ENCODE measurements at regions not wholly inside any gene's neighbourhood (a gene's known extent, or its start where the extent isn't known, plus 50 kb on each side); places are given as distances from the start of the nearest gene placed in this dataset.

DNA sequence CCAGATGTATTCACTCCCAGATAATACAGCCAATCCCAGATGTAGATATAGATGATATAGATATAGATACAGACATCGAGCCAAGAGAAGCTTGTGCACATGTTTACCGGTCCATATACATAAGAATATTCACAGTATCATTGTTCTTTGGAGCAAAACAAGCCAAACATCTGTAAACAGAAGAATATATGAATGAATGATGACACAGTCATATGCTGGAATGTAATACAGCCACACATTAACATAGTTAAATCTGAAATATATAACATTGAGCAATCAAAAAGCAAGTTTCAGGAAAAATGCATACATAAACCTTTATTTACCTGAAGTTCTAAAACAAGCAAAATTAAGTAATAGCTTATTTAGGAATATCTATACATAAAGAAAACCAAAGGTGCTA lies 182.5 kb downstream of the TXNL1 start:
- DNase-seq (ENCODE audit: low spot score), result no peak
- TF ChIP-seq, protein P1, sequence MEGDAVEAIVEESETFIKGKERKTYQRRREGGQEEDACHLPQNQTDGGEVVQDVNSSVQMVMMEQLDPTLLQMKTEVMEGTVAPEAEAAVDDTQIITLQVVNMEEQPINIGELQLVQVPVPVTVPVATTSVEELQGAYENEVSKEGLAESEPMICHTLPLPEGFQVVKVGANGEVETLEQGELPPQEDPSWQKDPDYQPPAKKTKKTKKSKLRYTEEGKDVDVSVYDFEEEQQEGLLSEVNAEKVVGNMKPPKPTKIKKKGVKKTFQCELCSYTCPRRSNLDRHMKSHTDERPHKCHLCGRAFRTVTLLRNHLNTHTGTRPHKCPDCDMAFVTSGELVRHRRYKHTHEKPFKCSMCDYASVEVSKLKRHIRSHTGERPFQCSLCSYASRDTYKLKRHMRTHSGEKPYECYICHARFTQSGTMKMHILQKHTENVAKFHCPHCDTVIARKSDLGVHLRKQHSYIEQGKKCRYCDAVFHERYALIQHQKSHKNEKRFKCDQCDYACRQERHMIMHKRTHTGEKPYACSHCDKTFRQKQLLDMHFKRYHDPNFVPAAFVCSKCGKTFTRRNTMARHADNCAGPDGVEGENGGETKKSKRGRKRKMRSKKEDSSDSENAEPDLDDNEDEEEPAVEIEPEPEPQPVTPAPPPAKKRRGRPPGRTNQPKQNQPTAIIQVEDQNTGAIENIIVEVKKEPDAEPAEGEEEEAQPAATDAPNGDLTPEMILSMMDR (IDR thresholded peaks at IDR 0.05; ENCODE audit: extremely low read depth, insufficient read depth, missing control alignments), result no peak
- in situ Hi-C loops (cut with MboI; ENCODE audit: low pct_unique_long_range_greater_than_20kb, low sequenced_read_pairs, unreplicated experiment), result no loop called here

DNA sequence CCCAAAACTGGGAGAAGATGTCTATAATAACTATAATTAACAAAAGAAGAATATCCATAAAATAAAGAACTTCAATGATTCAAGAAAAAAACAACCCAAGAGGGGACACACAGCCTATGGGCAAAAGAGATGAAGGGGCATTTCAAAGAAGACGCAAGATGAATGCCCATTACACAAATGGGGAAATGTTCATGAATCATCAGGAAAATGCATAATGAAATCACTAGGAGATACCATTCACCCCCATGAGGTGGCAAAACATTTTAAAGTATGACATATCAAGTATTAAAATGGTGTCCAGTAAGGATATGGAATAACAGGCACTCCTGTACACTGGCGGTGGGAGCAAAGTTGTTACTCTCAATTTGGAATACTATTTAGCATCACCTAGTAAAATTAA lies 183.3 kb downstream of the TXNL1 start:
- TF ChIP-seq, protein P1 (IDR thresholded peaks at IDR 0.05; ENCODE audit: extremely low read depth, insufficient read depth, missing control alignments), result no peak
- DNase-seq (ENCODE audit: low spot score), result no peak
- in situ Hi-C loops (cut with MboI; ENCODE audit: low pct_unique_long_range_greater_than_20kb, low sequenced_read_pairs, unreplicated experiment), result no loop called here

DNA sequence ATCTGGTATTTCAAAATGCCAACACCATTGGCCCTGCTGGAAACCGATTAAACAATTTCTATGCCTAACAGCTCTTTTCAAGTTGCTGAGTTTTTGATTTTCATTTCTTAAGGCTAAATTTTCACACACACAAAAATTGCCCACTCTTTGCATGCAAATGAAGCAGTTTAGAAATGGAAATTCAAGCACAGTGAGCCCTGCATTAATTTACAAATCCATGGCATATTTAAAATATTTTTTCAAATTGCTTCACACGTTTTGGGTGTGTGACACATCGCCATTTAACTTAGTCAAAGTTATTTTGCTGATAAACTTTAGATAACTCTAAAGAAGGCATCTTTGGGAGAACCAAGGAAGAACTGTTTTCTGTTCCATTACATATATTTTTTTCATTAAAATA lies 184.8 kb downstream of the TXNL1 start:
- TF ChIP-seq, protein P1 (IDR thresholded peaks at IDR 0.05; ENCODE audit: extremely low read depth, insufficient read depth, missing control alignments), result no peak
- DNase-seq (ENCODE audit: low spot score), result no peak
- in situ Hi-C loops (cut with MboI; ENCODE audit: low pct_unique_long_range_greater_than_20kb, low sequenced_read_pairs, unreplicated experiment), result no loop called here

DNA sequence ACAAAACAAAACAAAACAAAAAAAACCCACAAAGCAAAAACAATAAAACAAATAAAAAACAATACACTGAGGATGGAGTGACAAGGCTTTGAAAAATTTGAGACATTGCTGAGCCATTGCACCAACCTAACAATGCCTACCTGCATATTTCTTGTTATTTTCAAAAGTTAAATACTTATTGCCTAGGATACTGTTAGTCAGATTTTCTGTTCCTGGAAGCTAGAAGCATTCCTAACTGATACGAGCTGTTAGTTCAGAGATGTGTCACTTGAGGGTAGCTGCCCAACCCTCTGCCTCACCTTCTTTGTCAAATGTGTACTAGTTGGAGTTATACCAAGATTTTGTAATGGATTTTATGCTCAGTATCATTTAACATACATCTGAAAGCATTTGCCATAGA lies 187.2 kb downstream of the TXNL1 start:
- no peak for DNase-seq (ENCODE audit: low spot score)
- TF ChIP-seq, protein P1 (IDR thresholded peaks at IDR 0.05; ENCODE audit: extremely low read depth, insufficient read depth, missing control alignments), result no peak
- in situ Hi-C loops (cut with MboI; ENCODE audit: low pct_unique_long_range_greater_than_20kb, low sequenced_read_pairs, unreplicated experiment), result no loop called here

DNA sequence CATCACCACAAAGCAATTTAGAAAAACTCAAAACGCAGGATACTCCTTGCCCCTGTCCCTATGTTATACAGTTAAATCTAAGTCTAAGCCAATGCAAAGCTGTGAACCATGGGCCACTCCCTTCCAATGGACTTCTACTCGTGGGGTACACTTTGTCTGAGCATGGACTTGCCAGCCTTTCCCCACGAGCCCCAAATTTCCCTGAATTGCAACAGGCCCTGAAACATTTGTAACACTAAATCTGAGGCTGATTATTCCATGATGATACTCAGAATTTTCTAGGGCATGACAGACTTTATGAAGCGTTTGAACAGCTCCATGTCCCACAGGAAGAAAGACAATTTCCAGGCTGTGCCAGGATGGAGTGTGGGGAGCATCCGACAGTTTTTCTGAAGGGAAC lies 189.6 kb downstream of the TXNL1 start:
- in situ Hi-C loops (cut with MboI; ENCODE audit: low pct_unique_long_range_greater_than_20kb, low sequenced_read_pairs, unreplicated experiment), result no loop called here
- TF ChIP-seq, protein P1 (IDR thresholded peaks at IDR 0.05; ENCODE audit: extremely low read depth, insufficient read depth, missing control alignments), result no peak
- DNase-seq (ENCODE audit: low spot score), result no peak

DNA sequence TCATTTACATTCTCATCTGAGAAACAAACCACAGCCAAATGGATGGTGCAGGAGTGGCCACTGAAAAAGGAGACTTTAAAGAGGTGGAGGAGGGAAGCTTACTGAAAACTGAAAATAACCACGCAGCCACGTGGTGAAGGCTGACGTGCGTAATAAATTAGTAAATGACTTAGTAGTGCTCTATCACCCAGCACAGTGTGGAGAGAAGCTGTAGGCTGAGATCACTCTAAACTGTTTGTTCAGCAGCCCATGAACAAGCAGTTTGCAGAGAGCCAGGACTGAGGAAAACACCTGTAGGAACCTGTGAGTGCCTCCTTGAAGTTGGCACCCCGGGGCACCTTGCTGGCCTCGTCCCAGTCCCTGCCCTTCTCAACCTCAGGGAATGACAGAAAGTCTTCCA lies 193.0 kb downstream of the TXNL1 start:
- in situ Hi-C loops (cut with MboI; ENCODE audit: low pct_unique_long_range_greater_than_20kb, low sequenced_read_pairs, unreplicated experiment), result no loop called here
- no peak for DNase-seq (ENCODE audit: low spot score)
- TF ChIP-seq, protein P1 (IDR thresholded peaks at IDR 0.05; ENCODE audit: extremely low read depth, insufficient read depth, missing control alignments), result no peak

DNA sequence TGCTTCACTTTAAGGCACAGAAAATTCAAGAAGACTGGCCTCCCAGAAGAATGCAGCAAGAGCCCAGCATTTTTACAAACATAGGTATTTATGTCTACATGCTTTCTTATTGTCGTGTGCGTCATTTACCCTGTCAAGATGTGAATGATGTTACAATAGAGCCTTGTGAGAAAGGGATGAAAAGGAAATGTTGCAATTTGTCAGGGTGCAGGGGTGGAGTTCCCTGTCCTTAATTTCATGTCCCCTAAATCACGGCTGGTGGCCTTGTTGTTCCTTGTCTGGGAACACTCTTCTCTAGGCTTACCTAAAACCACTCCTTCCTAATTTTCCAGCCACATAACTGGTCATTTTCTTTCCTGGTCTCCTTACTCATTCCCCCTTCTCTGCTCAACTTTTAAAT lies 194.2 kb downstream of the TXNL1 start:
- TF ChIP-seq, protein P1 (IDR thresholded peaks at IDR 0.05; ENCODE audit: extremely low read depth, insufficient read depth, missing control alignments), result no peak
- no peak for DNase-seq (ENCODE audit: low spot score)
- in situ Hi-C loops (cut with MboI; ENCODE audit: low pct_unique_long_range_greater_than_20kb, low sequenced_read_pairs, unreplicated experiment), result no loop called here
